Thyroid gland (tissue), 4 donors: ENCODE measurements at regions not wholly inside any gene's neighbourhood (a gene's known extent, or its start where the extent isn't known, plus 50 kb on each side); places are given as distances from the start of the nearest gene placed in this dataset.

ENCODE experiments used
- DNase-seq, 2 donors: peaks; one replicate each; pipeline ENCODE4 v3.0.0-alpha.2; 2019
- H3K27ac ChIP-seq, 3 donors: fragments of 200-600 bp; sonication (generic); 1 replicate in 2 of 3; 2 replicates in 1 of 3; pipeline ENCODE4 v1.5.1; 2016 to 2019; ENCODE audit warnings: mild to moderate bottlenecking in 1 of 3, moderate library complexity in 1 of 3
- H3K27me3 ChIP-seq: fragments of 200-600 bp; sonication (generic); one replicate; pipeline ENCODE4 v1.5.1; 2019
- H3K36me3 ChIP-seq, 2 donors: fragments of 200-600 bp; sonication (generic); one replicate each; pipeline ENCODE4 v1.5.1; 2016 to 2019
- H3K4me1 ChIP-seq, 2 donors: fragments of 200-600 bp; sonication (generic); one replicate each; pipeline ENCODE4 v1.5.1; 2017 to 2019
- H3K4me3 ChIP-seq, 3 donors: fragments of 200-600 bp; sonication (generic); replicated peaks in 1 of 3; 1 replicate in 2 of 3; 2 replicates in 1 of 3; pipeline ENCODE4 v1.5.1; 2016; ENCODE audit warnings: mild to moderate bottlenecking in 1 of 3
- H3K9me3 ChIP-seq: fragments of 200-600 bp; sonication (generic); one replicate; pipeline ENCODE4 v1.5.1; 2017
- CTCF ChIP-seq, 6 experiments: fragments of 200-600 bp in 3 of 6; fragments of 450-650 bp in 3 of 6; sonication (generic) in 3 of 6; IDR thresholded peaks; one replicate each; pipeline ENCODE4 v1.5.1; 2016 to 2019; ENCODE audit warnings: antibody characterized with exemption in 6 of 6, mild to moderate bottlenecking in 2 of 6, inconsistent platforms in 1 of 6, moderate library complexity in 1 of 6
- POLR2A ChIP-seq, 2 donors: fragments of 450-650 bp; IDR thresholded peaks; one replicate each; pipeline ENCODE4 v1.6.1; 2017; ENCODE audit warnings: antibody characterized with exemption in 2 of 2, mild to moderate bottlenecking in 2 of 2, moderate library complexity in 1 of 2
- WGBS, 2 donors: methylation state at CpG; one replicate each; pipeline ENCODE4 v1.1.5; 2017; 5-methylcytosine and 5-hydroxymethylcytosine counted together
- intact Hi-C: fragments of 100-400 bp; cut with DNase I; formaldehyde crosslinking; loops from one replicate; pipeline ENCODE4 v1.15.1; 2023

GRCh38 chr15:70209499-70209898 lies 111.8 kb upstream of the TLE3 start:
- DNase-seq = no peak
- TF ChIP-seq CTCF (IDR thresholded peaks at IDR 0.05) = no peak
- no peak for TF ChIP-seq POLR2A (IDR thresholded peaks at IDR 0.05)
- 96 to 97% methylated on average over 5 of the region's 5 CpGs for WGBS, 2 donors

DNA sequence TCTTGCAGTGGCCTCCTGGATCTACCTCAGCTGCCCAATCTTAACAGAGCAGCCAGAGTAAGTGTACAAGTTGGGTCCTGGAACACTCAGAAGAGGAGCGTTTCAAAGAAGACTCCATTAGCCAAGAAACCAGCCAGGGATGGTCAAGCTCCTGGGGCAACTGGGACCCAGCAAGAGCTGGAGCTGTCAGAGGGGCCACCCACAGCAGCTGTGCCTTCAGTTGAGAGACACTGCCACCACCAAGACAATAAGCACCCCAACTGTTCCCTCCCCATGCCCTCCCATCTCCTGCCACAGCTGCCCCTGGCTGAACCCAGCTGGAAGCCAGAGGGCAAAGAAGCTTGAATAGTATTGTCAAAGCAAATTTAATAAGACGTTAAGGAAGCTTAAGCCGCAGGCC lies 110.6 kb upstream of the TLE3 start:
- H3K27ac ChIP-seq = no peak overlapping the region
- H3K36me3 ChIP-seq = no peaks in the 10 kb centered on the region
- 98 to 99% methylated on average over 2 to 3 of the region's 3 CpGs for WGBS, 2 donors
- peaks cover 16 to 18% of the 10 kb centered on the region in 2 donors for H3K4me1 ChIP-seq
- no peaks in the 10 kb centered on the region for H3K9me3 ChIP-seq
- no peak overlapping the region for H3K4me3 ChIP-seq
- no peak for DNase-seq
- TF ChIP-seq CTCF (IDR thresholded peaks at IDR 0.05) = no peak
- TF ChIP-seq POLR2A (IDR thresholded peaks at IDR 0.05) = no peak
- intact Hi-C loops = no loop called here
- no peaks in the 10 kb centered on the region for H3K27me3 ChIP-seq

More at GRCh38 chr15:70209499-70209898, 111.8 kb upstream of the TLE3 start:
- Histone ChIP-seq H3K27me3 (no peaks in the 10 kb centered on the region), H3K27ac (no peak overlapping the region), H3K36me3 (no peaks in the 10 kb centered on the region), H3K4me3 (no peak overlapping the region), H3K9me3 (no peaks in the 10 kb centered on the region), H3K4me1 (peaks cover 27 to 29% of the 10 kb centered on the region in 2 donors)
- intact Hi-C loops = no loop called here

DNA sequence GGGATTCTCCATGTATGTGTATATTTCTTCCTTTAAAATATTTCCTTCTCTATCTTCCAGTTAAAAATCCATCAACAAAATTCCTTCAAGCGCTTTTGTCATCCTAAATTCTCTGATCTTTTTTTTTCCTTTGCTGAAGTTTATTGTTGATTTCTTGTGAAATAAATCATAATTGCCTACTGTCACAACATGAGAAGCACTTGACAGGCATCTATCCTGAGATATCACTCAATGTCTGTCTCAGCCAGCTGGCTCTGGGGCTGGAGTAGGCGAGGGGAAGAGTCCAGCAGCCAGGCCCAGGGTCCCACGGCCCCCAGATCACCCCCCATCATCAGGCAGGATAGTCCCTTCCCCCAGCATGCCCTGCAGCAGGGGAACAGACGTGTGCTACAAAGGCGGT lies 109.0 kb upstream of the TLE3 start:
- Histone ChIP-seq H3K36me3 (no peaks in the 10 kb centered on the region), H3K4me1 (peaks cover 2% of the 10 kb centered on the region in 2 donors), H3K27ac (no peak overlapping the region), H3K4me3 (no peak overlapping the region), H3K27me3 (no peaks in the 10 kb centered on the region), H3K9me3 (no peaks in the 10 kb centered on the region)
- DNase-seq = no peak
- WGBS, 2 donors = 84 to 91% methylated on average over 5 of the region's 5 CpGs
- intact Hi-C loops = no loop called here
- TF ChIP-seq CTCF (IDR thresholded peaks at IDR 0.05) (no peak), POLR2A (IDR thresholded peaks at IDR 0.05) (no peak)

GRCh38 chr15:70204652-70205051 lies 106.9 kb upstream of the TLE3 start:
- no peak for DNase-seq
- no peaks in the 10 kb centered on the region for H3K27me3 ChIP-seq
- H3K4me1 ChIP-seq = peaks cover 0 to 13% of the 10 kb centered on the region in 2 donors
- no peaks in the 10 kb centered on the region for H3K36me3 ChIP-seq
- H3K27ac ChIP-seq = no peak overlapping the region
- no peak overlapping the region for H3K4me3 ChIP-seq
- no peaks in the 10 kb centered on the region for H3K9me3 ChIP-seq
- 100% methylated on average over 1 of the region's 1 CpG for WGBS, 2 donors
- intact Hi-C loops = no loop called here
- no peak for TF ChIP-seq CTCF (IDR thresholded peaks at IDR 0.05)
- no peak for TF ChIP-seq POLR2A (IDR thresholded peaks at IDR 0.05)

DNA sequence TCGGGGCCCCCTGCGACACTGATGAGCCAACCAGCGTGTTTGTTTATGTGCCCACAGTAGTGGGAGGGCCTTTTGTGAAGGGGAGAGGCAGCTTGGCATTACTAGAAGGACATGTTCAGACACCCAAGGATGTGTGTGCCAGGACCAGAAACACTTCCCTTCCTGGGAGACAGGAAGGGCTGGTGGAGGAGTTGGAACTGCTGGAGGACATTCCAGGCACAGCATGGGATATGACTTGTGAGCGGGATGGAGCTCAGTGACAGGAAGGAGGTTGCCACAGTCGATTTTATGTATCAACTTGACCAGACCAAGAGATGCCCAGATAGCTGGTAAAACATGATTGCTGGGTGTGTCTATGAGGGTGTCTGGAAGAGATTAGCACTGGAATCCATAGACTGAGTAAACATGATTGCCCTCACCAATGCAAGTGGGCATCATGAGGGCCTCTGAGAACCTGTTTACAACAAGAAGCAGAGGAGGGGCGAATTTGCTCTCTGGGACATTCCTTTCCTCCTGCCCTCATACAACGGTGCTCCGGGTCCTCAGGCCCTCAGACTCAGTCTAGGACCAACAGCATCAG lies 106.4 kb upstream of the TLE3 start:
- Histone ChIP-seq H3K4me3 (no peak overlapping the region), H3K27me3 (no peaks in the 10 kb centered on the region), H3K9me3 (no peaks in the 10 kb centered on the region), H3K27ac (no peak overlapping the region), H3K4me1 (peaks cover 0 to 15% of the 10 kb centered on the region in 2 donors), H3K36me3 (no peaks in the 10 kb centered on the region)
- DNase-seq = no peak
- intact Hi-C loops = no loop called here
- WGBS, 2 donors = 87 to 88% methylated on average over 8 of the region's 8 CpGs
- TF ChIP-seq CTCF (IDR thresholded peaks at IDR 0.05) = no peak
- TF ChIP-seq POLR2A (IDR thresholded peaks at IDR 0.05) = no peak
